Stimulated activated CD8-positive, alpha-beta memory T cell treated with anti-CD3 and anti-CD28 coated beads, Interleukin-7, amount 100 ng/mL, for 48 hours (primary cell): ENCODE measurements at regions not wholly inside any gene's neighbourhood (a gene's known extent, or its start where the extent isn't known, plus 50 kb on each side); places are given as distances from the start of the nearest gene placed in this dataset.
"Not testable (repeated sequence)": the region's sequence is repeated elsewhere in the genome, so short reads cannot be mapped to it uniquely, and the experiment has no call there.

ENCODE experiments used
- DNase-seq, 2 donors: peaks; one replicate each; pipeline ENCODE4 v3.0.0-alpha.2; 2020; ENCODE audit warnings: low read depth in 1 of 2; ENCODE audit errors: extremely low read depth in 1 of 2

DNA sequence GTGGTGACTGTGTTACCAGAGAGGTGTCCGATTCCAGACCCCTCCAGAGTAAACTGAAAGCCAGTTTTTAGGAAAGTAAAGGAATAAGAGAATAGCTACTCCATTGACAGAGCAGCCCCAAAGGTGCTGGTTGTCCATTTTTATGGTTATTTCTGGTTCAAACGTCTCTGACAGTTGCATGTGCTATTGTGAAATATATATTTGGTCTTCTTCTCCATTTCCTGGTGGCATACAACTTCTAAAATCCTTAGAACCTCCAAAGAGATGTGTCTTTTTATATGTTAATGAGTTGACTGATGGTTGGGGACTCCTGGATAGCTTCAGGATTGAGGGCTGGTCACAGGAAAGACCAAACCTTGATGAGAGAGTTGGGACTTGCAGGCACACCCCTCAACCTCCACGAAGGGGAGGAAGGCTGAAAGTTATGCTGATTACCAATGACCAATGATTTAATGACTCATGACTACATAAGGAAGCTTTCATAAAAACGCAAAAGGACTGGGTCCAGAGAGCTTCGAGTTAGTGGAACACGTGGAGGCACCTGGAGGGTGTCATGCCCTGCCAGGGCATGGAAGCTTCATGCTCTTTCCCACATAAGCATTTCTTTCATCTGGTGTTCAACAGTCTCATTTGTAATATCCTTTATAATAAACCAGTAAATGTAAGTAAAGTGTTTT lies 100.7 kb downstream of the SLC16A1 start:
- no peak for DNase-seq

DNA sequence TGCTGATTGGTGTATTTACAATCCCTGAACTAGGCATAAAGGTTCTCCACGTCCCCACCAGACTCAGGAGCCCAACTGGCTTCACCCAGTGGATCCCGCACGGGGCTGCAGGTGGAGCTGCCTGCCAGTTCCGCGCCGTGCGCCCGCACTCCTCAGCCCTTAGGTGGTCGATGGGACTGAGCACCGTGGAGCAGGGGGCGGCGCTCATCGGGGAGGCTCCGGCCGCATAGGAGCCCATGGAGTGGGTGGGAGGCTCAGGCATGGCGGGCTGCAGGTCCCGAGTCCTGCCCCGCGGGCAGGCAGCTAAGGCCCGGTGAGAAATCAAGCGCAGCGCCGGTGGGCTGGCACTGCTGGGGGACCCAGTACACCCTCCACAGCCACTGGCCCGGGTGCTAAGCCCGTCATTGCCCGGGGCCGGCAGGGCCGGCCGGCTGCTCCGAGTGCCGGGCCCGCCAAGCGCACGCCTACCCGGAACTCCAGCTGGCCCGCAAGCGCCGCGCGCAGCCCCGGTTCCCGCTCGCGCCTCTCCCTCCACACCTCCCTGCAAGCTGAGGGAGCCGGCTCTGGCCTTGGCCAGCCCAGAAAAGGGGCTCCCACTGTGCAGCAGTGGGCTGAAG lies 101.5 kb downstream of the SLC16A1 start:
- DNase-seq, result not testable (repeated sequence)

DNA sequence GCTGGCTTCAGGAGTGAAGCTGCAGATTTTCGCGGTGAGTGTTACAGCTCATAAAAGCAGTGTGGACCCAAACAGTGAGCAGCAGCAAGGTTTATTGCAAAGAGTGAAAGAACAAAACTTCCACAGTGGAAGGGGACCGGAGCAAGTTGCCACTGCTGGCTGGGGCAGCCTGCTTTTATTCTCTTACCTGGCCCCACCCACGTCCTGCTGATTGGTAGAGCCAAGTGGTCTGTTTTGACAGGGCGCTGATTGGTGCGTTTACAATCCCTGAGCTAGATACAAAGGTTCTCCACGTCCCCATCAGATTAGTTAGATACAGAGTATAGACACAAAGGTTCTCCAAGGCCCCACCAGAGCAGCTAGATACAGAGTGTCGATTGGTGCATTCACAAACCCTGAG lies 102.1 kb downstream of the SLC16A1 start:
- not testable (repeated sequence) for DNase-seq

DNA sequence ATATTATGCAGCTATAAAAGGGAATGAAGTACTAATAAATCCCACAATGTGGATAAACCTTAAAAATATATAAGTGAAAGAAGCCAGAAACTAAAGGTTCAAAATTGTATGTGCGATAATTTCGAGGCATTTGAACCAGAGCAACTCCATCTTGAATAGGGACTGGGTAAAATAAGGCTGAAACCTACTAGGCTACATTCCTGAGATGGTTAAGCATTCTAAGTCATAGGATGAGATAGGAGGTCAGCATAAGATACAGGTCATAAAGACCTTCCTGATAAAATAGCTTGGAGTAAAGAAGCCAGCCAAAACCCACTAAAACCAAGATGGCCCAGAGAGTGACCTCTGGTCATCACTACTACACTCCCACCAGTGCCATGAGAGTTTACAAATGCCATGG lies 103.1 kb downstream of the SLC16A1 start:
- DNase-seq, result no peak

DNA sequence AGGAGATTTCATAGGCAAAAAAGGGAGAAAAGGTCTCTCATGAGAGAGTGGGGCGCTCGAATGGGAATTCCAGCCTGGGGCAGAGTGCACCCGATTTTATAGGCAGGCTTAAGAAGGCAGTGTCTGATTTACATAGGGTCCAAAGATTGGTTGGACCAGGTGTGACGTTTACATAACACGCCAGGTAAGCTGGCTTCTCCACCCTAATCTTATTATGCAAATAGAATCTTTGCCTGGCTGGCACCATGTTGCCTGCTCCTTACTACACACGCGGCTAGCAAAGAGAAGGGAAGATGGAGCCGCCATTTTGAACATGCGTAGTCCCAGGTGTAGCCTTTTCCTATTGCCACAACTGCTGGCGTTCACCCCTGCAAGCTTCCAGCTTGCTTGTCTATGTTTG lies 103.7 kb downstream of the SLC16A1 start:
- no peak for DNase-seq

DNA sequence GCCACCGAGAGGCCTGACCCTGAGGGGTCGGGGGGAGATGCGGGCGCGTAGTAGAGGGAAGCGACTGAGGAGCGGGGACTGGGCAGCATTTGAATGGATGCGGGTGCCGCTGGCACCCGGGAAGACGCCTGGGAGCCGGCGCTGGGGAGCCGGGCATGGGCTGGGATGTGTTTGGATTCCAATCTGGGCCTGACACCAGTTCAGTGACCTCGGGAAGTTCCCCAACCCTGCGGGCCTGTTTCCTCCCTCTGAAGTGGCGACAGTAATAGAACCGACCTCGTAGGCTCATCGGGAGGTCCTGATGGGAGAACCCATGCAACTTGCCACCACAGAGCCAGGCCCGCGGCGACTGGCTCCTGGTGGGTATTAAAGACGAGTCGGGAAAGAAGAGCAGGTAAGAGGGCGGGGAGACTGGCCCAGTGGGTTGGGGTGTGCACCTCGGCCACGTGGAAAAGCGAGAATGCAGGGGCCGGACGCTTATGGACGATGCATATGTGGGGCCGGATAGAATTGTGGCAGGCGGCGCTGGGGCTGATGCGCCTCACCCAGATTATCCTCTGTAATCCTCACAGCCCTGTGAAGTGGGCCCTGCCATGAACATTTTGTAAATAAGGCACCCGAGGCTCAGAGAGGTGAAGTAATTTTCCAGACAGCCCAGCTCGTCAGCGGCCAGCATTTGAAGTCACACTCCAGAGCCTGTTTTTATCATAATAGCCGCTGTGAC lies 105.8 kb downstream of the SLC16A1 start:
- no peak for DNase-seq

DNA sequence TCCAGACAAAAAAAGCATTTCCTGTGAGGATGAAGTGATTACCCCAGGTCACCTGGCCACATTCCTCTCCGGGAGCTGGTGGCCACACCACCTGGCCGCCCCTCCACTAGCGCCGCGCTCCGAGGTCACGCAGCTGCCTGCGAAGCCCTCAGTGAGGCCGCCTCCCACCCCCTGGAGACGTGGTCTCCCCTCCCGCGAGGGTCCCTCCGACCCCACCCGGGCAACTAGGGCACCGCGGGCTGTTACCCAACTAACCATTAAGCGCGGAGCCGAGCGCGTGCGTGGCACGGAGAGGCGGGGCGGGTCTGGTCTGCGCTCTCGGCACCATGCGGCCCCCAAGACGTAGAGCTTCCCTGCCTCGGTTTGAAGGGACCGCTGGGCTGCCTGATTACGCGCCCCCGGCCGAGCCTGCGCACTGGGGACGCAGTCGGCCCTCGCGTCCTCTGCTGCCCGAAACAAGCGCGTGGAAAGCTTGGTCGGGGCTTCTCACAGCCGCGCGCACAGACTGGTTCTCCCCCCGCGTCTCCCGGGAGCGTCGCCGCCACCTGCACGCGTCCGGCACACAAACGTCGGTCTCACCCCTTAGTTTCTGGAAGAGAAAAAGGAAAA lies 106.5 kb downstream of the SLC16A1 start:
- no peak for DNase-seq

DNA sequence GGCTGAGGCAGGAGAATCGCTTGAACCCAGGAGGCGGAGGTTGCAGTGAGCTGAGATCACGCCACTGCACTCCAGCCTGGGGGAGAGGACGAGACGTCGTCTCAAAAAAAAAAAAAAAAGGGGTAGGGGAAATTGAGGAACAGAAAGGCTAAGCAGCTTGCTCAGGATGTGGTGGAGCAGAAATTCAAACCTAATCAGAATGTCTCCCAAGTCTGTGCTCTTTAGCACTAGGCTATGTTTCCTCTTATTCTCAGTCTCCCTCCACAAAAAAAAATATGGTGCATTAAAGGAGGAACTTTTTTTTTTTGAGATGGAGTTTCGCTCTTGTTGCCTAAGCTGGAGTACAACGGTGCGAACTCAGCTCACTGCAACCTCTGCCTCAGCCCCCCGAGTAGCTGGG lies 114.2 kb downstream of the SLC16A1 start:
- no peak for DNase-seq

DNA sequence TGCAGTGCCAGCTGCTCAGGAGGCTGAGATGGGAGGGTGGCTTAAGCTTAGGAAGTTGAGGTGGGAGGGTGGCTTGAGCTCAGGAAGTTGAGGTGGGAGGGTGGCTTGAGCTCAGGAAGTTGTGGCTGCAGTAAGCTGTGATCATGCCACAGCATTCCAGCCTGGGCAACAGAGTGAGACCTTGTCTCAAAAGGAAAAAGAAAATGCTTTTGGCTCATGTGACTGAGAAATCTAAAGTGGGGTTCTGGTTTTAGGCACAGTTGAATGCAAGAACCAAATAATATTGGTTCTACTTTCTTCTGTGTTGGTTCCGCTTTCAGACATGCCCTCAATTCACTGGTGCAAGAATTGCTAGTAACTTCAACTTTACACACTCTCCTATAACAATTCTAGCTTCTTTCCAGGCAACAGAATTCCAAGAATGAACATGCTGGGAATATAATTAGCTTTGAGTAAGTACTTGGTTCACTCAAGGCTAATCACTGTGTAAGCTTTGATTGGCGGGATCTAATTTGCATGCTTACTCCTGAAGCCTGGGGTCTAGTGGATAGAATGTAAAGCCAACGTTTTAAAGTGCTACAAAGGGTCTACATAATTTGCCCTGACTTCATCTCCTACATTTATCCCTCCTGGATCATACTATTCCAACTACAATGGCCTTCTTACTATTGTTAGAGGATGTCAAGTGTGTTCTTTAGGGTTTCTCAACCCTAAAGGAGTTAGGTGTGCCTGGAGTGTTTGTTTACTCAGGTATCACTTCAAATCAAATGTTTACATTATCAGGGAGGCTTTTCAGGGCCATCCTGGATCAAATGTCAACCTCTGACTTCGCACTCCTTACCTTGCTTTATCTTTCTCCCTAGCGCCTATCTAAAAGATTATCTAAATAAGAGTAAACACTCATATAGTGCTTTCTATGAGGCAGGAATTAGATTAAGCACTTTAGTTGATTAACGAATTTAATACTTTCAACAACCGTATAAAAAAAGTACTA lies 115.1 kb downstream of the SLC16A1 start:
- DNase-seq, result no peak

DNA sequence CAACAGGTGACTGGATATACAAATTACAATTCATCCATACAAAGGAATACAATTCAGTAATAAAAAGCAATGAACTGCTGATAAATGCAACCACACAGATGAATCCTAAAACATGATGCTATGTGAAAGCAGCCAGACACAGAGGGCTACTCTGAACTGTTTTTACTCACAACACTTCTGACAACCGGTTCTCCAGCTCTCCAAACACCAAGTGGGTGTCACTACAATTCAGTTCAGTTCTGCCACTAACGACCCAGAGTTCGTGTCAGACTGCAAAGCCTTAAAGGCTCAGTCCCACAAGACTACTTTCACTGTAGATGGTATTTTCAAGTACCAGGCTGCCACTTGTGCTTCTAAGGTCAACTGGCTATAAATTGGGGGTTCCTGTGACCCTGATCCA lies 119.4 kb downstream of the SLC16A1 start:
- DNase-seq, result no peak

DNA sequence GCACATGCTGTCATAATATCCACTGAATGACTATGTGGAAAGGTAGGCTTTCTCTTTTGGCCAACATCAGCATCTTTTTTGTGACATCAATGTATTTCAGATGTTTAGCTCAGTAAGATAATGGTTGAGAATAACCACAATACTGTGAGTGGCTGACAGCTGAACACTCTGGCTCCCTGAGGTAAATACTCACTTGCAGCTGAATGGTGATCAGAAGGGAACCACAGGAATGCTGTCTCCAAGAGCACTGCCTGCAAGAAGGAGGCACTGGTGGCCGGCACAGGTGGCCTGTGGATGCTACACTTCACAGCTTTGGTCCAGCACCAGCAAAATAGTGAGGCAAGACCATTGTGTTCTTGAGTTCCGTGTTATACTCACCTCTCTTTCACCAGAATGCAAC lies 118.7 kb upstream of the PPM1J start:
- no peak for DNase-seq

DNA sequence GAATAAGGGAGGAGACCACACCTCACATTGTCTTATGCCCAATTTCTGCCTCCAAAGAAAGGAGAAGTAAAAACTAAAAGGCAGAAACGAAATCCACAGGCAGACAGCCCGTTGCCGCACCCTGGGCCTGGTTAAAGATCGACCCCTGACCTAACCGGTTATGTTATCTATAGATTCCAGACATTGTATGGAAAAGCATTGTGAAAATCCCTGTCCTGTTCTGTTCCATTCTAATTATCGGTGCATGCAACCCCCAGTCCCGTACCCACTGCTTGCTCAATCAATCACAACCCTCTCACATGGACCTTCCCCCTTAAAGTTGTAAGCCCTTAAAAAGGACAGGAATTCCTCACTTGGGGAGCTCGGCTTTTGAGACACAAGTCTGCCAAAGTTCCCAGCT lies 117.1 kb upstream of the PPM1J start:
- not testable (repeated sequence) for DNase-seq

DNA sequence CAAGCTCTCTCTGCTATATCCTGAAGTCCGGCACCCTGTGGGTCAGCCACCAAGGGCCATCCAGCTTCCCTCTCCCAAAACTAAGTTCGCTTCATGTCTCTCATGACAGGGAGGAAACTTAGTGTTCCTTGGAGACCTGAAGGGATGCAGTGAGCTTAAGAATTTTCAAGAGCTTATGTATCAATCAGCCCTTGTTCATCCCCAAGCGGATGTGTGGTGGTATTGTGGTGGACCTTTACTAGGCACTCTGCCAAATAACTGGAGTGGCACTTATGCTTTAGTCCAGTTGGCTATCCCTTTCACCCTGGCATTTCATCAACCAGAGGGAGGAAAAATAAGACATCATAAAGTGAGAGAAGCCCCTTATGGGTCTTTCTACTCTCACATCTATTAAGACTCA lies 114.6 kb upstream of the PPM1J start:
- not testable (repeated sequence) for DNase-seq

DNA sequence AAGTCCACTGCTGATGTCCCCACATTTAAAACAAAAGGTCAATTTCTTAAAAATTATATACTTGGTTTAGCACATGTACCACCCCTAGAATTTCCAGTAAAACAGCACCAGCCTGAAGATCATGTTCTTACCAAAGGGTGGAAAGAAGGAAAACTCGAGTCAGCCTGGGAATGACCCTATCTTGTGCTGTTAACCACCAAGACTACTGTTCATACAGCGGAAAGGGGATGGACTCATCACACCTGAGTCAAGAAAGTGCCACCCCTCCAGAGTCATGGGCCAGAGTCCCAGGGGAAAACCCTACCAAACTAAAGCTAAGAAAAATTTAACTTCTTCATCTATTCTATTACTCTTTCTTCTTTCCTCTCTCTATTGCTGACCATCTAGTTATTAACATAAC lies 113.6 kb upstream of the PPM1J start:
- DNase-seq, result no peak

DNA sequence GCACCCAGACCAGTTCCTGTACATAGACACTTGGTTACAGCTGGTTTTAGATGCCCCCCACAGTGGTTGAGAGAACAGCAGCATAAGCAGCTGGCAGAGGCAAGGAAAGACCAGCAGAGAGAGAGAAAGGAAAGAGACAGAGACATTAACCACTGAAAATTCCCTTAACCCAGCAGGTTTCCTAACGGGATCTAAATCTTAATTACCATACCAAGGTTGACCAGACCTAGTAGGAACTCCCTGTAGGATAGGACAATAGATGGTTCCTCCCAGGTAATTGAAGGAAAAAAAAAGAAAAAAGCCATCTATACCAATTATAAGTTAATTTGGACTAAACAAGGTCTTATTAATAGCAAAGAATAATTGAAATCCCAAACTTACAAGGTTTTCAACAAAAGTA lies 112.3 kb upstream of the PPM1J start:
- DNase-seq, result not testable (repeated sequence)

DNA sequence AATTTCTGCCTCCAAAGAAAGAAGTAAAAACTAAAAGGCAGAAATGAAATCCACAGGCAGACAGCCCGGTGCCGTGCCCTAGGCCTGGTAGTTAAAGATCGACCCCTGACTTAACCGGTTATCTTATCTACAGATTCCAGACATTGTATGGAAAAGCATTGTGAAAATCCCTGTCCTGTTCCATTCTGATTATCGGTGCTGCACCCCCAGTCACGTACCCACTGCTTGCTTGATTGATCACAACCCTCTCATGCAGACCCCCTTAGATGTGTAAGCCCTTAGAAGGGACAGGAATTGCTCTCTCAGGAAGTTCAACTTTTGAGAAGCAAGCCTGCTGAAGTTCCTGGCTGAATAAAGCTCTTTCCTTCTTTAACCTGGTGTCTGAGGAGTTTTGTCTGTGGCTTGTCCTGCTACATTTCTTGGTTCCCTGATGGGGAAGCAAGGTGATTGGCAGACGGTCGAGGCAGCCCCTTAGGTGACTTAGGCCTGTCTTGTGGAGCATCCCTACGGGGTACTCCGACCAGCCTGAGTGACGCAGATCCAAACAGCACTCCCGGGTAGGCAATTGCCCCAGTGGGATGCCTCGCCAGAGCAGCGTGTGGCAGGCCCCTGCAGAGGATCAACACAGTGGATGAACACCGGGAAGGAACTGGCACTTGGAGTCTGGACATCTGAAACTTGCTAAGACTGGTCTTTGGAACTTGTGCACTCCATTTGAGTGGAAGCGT lies 111.2 kb upstream of the PPM1J start:
- no peak for DNase-seq

DNA sequence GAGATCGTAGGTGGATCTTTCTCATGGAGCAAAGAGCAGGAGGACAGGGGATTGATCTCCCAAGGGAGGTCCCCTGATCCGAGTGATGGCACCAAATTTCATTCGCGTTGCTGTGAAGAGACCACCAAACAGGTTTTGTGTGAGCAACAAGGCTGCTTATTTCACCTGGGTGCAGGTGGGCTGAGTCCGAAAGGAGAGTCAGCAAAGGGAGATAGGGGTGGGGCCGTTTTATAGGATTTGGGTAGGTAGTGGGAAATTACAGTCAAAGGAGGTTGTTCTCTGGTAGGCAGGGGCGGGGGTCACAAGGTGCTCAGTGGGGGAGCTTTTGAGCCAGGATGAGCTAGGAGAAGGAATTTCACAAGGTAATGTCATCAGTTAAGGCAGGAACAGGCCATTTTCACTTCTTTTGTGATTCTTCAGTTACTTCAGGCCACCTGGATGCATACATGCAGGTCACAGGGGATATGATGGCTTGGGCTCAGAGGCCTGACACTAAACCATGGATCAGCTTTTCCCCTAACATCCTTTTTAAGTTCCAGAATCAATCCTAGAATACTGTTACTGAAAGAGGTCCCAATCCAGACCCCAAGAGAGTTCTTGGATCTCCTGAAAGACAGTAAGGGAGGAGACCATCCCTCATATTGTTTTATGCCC lies 110.6 kb upstream of the PPM1J start:
- DNase-seq, result not testable (repeated sequence)

DNA sequence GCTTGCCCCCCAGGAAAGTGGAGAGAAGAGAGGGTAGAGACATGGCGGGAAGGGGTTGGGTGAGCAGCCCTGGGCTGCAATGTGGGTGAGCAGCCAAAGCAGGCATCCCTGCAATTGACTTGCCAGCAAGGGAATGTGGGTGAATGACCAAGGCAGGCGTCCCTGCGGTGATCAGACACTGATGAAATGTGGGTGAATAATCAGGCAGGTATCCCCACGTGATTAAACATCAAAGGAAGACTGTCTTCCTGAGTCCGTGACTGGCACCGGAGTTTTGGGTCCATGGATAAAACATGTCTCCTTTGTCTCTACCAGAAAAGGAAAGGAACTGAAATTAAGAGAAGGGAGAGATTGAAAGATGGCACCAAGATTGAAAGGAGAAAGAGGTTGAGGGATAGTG lies 109.9 kb upstream of the PPM1J start:
- DNase-seq, result not testable (repeated sequence)

DNA sequence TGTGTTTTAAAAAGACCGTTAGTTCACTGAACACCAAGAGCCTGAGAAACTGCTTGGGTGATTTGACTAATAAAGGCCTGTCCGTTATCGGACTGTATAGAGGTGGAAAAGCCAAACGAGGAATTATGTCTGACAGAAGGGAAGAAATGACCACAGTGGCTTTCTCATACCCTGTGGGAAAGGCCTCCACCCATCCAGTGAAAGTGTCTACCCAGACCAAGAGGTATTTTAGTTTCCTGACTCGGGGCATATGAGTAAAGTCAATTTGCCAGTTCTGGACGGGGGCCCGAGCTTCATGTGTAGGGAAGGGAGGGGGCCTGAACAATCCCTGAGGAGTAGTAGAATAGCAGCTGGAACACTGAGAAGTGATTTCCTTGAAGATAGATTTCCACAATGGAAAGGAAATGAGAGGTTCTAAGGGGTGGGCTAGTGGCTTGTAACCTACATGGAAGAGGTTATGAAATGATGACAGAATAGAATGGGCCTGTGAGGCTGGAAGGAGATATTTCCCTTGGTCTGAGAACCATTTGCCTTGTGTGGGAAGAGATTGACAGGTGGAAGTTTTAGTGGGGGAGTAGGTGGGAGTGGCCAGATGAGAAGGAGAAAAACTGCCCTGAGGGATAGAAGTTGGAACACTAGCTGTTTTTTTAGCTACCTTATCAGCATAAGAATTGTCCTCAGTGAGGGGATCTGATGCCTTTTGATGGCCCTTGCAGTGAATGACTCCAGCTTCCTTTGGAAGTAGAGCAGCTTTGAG lies 106.4 kb upstream of the PPM1J start:
- not testable (repeated sequence) for DNase-seq
